IMR-90 (cell line): ENCODE measurements at regions not wholly inside any gene's neighbourhood (a gene's known extent, or its start where the extent isn't known, plus 50 kb on each side); places are given as distances from the start of the nearest gene placed in this dataset.

ENCODE experiments used
- ATAC-seq: fragments of 200-7000 bp; cut with Tn5 transposase; 2 replicates; pipeline ENCODE4 v1.9.1; 2020; ENCODE audit warnings: low read depth, mild to moderate bottlenecking, moderate library complexity
- BruUV-seq: library from RNA; stranded (reverse); fragments of 400-500 nt; replicated peaks from 2 replicates; lab custom pipeline; 2021; lab: Mats Ljungman, UMichigan
- CTCF ChIA-PET: fragments of 300-600 bp; formaldehyde crosslinking; extraction: SDS; loops from one replicate; lab custom pipeline; 2021; ENCODE audit warnings: antibody characterized with exemption; lab: Yijun Ruan, JAX
- POLR2A ChIA-PET: fragments of 300-600 bp; sonication (Branson Sonifier 250); formaldehyde crosslinking; loops from one replicate; lab custom pipeline; 2022; ENCODE audit warnings: antibody characterized with exemption; ENCODE audit not compliant: unreplicated experiment; lab: Charles Lee
- DNase-seq: peaks from one replicate; pipeline ENCODE4 v3.0.0; 2013
- H2AFZ ChIP-seq: replicated peaks from 2 replicates; pipeline ENCODE3; 2013; ENCODE audit warnings: low read length, mild to moderate bottlenecking; ENCODE audit not compliant: poor library complexity
- H2AK5ac ChIP-seq: 2 replicates; pipeline ENCODE4 v1.6.1; 2013; ENCODE audit warnings: low read depth, low read length, inconsistent platforms
- H2AK9ac ChIP-seq: replicated peaks from 2 replicates; pipeline ENCODE3; 2013; ENCODE audit warnings: mild to moderate bottlenecking, low read depth, low read length, moderate library complexity; ENCODE audit not compliant: poor library complexity
- H2BK120ac ChIP-seq: 2 replicates; pipeline ENCODE4 v1.6.1; 2013; ENCODE audit warnings: low read depth, low read length, inconsistent platforms
- H2BK15ac ChIP-seq: 3 replicates; pipeline ENCODE4 v1.6.1; 2013; ENCODE audit warnings: low read depth, low read length, inconsistent platforms
- H2BK20ac ChIP-seq: 2 replicates; pipeline ENCODE4 v1.6.1; 2013; ENCODE audit warnings: low read depth, mild to moderate bottlenecking, inconsistent platforms, low read length, moderate library complexity
- H2BK5ac ChIP-seq: 2 replicates; pipeline ENCODE4 v1.6.1; 2013; ENCODE audit warnings: mild to moderate bottlenecking, low read depth, low read length, inconsistent platforms; ENCODE audit not compliant: poor library complexity, severe bottlenecking
- H3K14ac ChIP-seq: replicated peaks from 2 replicates; pipeline ENCODE4 v1.6.1; 2013; ENCODE audit warnings: low read depth, low read length, inconsistent platforms
- H3K18ac ChIP-seq: 2 replicates; pipeline ENCODE4 v1.6.1; 2013; ENCODE audit warnings: low read depth, low read length, control low read depth
- H3K23ac ChIP-seq: 2 replicates; pipeline ENCODE4 v1.6.1; 2013; ENCODE audit warnings: low read depth, low read length, inconsistent platforms
- H3K27ac ChIP-seq: 2 replicates; pipeline ENCODE4 v1.5.1; 2013; ENCODE audit warnings: mild to moderate bottlenecking, control low read depth, low read length; ENCODE audit not compliant: insufficient read depth
- H3K27me3 ChIP-seq: 2 replicates; pipeline ENCODE4 v1.6.1; 2013; ENCODE audit warnings: low read length; ENCODE audit not compliant: control insufficient read depth, insufficient read depth
- H3K36me3 ChIP-seq: 2 replicates; pipeline ENCODE4 v1.6.1; 2013; ENCODE audit warnings: low read length, mixed read lengths; ENCODE audit not compliant: control insufficient read depth, insufficient read depth
- H3K4ac ChIP-seq: 2 replicates; pipeline ENCODE4 v1.6.1; 2013; ENCODE audit warnings: low read depth, low read length, inconsistent platforms
- H3K4me1 ChIP-seq: 2 replicates; pipeline ENCODE4 v1.6.1; 2013; ENCODE audit warnings: low read length, mixed read lengths; ENCODE audit not compliant: control insufficient read depth, insufficient read depth
- H3K4me2 ChIP-seq: 2 replicates; pipeline ENCODE4 v1.6.1; 2013; ENCODE audit warnings: low read depth, mild to moderate bottlenecking, control low read depth, low read length, moderate library complexity
- H3K4me3 ChIP-seq: 2 replicates; pipeline ENCODE4 v1.5.1; 2013; ENCODE audit warnings: low read depth, mild to moderate bottlenecking, control low read depth, low read length, moderate library complexity; ENCODE audit not compliant: insufficient read depth
- H3K56ac ChIP-seq: 2 replicates; pipeline ENCODE4 v1.6.1; 2013; ENCODE audit warnings: low read length, inconsistent platforms; ENCODE audit not compliant: insufficient read depth; ENCODE audit errors: extremely low read depth
- H3K79me1 ChIP-seq, 2 experiments: 2 replicates each; pipeline ENCODE4 v1.6.1; 2013; ENCODE audit warnings: low read length in 2 of 2, inconsistent platforms in 1 of 2, low read depth in 1 of 2
- H3K9ac ChIP-seq: 2 replicates; pipeline ENCODE4 v1.6.1; 2013; ENCODE audit warnings: low read depth, low read length, control low read depth
- H3K9me1 ChIP-seq: 2 replicates; pipeline ENCODE4 v1.6.1; 2013; ENCODE audit warnings: low read length, inconsistent platforms; ENCODE audit not compliant: insufficient read depth
- H3K9me3 ChIP-seq: 2 replicates; pipeline ENCODE4 v1.6.1; 2013; ENCODE audit warnings: low read length; ENCODE audit not compliant: control insufficient read depth, insufficient read depth
- H4K20me1 ChIP-seq: 2 replicates; pipeline ENCODE4 v1.6.1; 2013; ENCODE audit warnings: low read length, inconsistent platforms; ENCODE audit not compliant: insufficient read depth
- H4K5ac ChIP-seq: 2 replicates; pipeline ENCODE4 v1.6.1; 2013; ENCODE audit warnings: mild to moderate bottlenecking, low read depth, low read length, control low read depth
- H4K8ac ChIP-seq, 2 experiments: 2 replicates each; pipeline ENCODE4 v1.6.1; 2013; ENCODE audit warnings: low read depth in 2 of 2, low read length in 2 of 2, control low read depth in 1 of 2, inconsistent platforms in 1 of 2
- H4K91ac ChIP-seq: 2 replicates; pipeline ENCODE4 v1.6.1; 2013; ENCODE audit warnings: low read depth, low read length, inconsistent platforms; ENCODE audit not compliant: insufficient read depth
- BHLHE40 ChIP-seq: fragments of 150-350 bp; IDR thresholded peaks from 2 replicates; pipeline ENCODE4 v1.6.1; 2016; ENCODE audit warnings: mild to moderate bottlenecking, low read depth, low read length
- CEBPB ChIP-seq: IDR thresholded peaks from 2 replicates; pipeline ENCODE4 v1.6.1; 2012; ENCODE audit warnings: low read depth, low read length, improper control_type of control experiment
- CHD1 ChIP-seq: IDR thresholded peaks from 2 replicates; pipeline ENCODE4 v1.6.1; 2012; ENCODE audit warnings: low read depth, low read length, improper control_type of control experiment
- CTCF ChIP-seq: conservative IDR thresholded peaks from 2 replicates; pipeline ENCODE4 v1.5.1; 2012; ENCODE audit warnings: mild to moderate bottlenecking, low read depth, low read length, improper control_type of control experiment
- ELK1 ChIP-seq: fragments of 150-350 bp; IDR thresholded peaks from 2 replicates; pipeline ENCODE4 v1.6.1; 2016; ENCODE audit warnings: low read depth, mild to moderate bottlenecking, low read length, moderate library complexity, borderline replicate concordance
- FOS ChIP-seq: fragments of 150-350 bp; IDR thresholded peaks from 2 replicates; pipeline ENCODE4 v1.6.1; 2016; ENCODE audit warnings: low read depth, low read length
- MAFK ChIP-seq: IDR thresholded peaks from 2 replicates; pipeline ENCODE4 v1.6.1; 2012; ENCODE audit warnings: low read depth, low read length, improper control_type of control experiment
- MXI1 ChIP-seq: IDR thresholded peaks from 2 replicates; pipeline ENCODE4 v1.6.1; 2012; ENCODE audit warnings: low read depth, mild to moderate bottlenecking, low read length, moderate library complexity, borderline replicate concordance
- NFE2L2 ChIP-seq: fragments of 150-350 bp; IDR thresholded peaks from 2 replicates; pipeline ENCODE4 v1.6.1; 2016; ENCODE audit warnings: low read depth, mild to moderate bottlenecking, low read length
- POLR2A ChIP-seq: IDR thresholded peaks from 2 replicates; pipeline ENCODE4 v1.6.1; 2012; ENCODE audit warnings: mild to moderate bottlenecking, low read depth, low read length
- RAD21 ChIP-seq: IDR thresholded peaks from 2 replicates; pipeline ENCODE4 v1.6.1; 2012; ENCODE audit warnings: low read length, improper control_type of control experiment
- RCOR1 ChIP-seq: IDR thresholded peaks from 2 replicates; pipeline ENCODE4 v1.6.1; 2012; ENCODE audit warnings: mild to moderate bottlenecking, low read length, improper control_type of control experiment; ENCODE audit not compliant: insufficient replicate concordance
- RFX5 ChIP-seq: IDR thresholded peaks from 2 replicates; pipeline ENCODE4 v1.8.0; 2012; ENCODE audit warnings: low read depth, mild to moderate bottlenecking, low read length, moderate library complexity
- SMC3 ChIP-seq: fragments of 150-350 bp; IDR thresholded peaks from 2 replicates; pipeline ENCODE4 v1.6.1; 2016; ENCODE audit warnings: low read depth, mild to moderate bottlenecking, antibody characterized with exemption, low read length, moderate library complexity
- USF2 ChIP-seq: fragments of 150-350 bp; IDR thresholded peaks from 2 replicates; pipeline ENCODE4 v1.6.1; 2017; ENCODE audit warnings: mild to moderate bottlenecking, antibody characterized with exemption, low read length, low read depth
- WGBS, 2 experiments: methylation state at CpG; one replicate each; pipeline versions ENCODE4 v1.1.5 to v1.1.7; 2013; ENCODE audit warnings: missing lambda C conversion rate in 2 of 2; ENCODE audit not compliant: insufficient read length in 1 of 2; ENCODE audit errors: extremely low coverage in 2 of 2; 5-methylcytosine and 5-hydroxymethylcytosine counted together
- dilution Hi-C: fragments of 300-500 bp; cut with HindIII; formaldehyde crosslinking; loops from one replicate; pipeline ENCODE4 v1.14.3; 2018; ENCODE audit warnings: low sequenced_read_pairs; ENCODE audit not compliant: unreplicated experiment
- in situ Hi-C: fragments of 300-500 bp; cut with MboI; formaldehyde crosslinking; loops from 3 replicates; pipeline ENCODE4 v1.14.3; 2019; ENCODE audit warnings: low sequenced_read_pairs, inconsistent platforms, mixed read lengths
- intact Hi-C: fragments of 100-400 bp; cut with micrococcal nuclease; formaldehyde crosslinking; loops from 2 replicates; pipeline ENCODE4 v1.10.0; 2022

- Histone ChIP-seq H2AK9ac (no peak overlapping the region), H3K4me2 (no peak overlapping the region), H2BK20ac (no peak overlapping the region), H4K8ac (no peak overlapping the region), H4K5ac (no peak overlapping the region), H3K56ac (no peak overlapping the region), H3K9me1 (no peaks in the 10 kb centered on the region), H2BK15ac (no peak overlapping the region), H3K9ac (no peak overlapping the region), H4K20me1 (no peaks in the 10 kb centered on the region), H3K79me1 (no peaks in the 10 kb centered on the region), H3K4me1 (peaks cover 3% of the 10 kb centered on the region; the same call in 1 of the 2 replicates), H3K14ac (no peak overlapping the region), H4K91ac (no peak overlapping the region), H3K9me3 (no peaks in the 10 kb centered on the region), H3K27ac (no peak overlapping the region), H2AK5ac (no peak overlapping the region), H2BK120ac (no peak overlapping the region), H2BK5ac (no peak overlapping the region), H3K23ac (no peak overlapping the region), H3K4me3 (no peak overlapping the region), H3K4ac (no peak overlapping the region), H3K18ac (no peak overlapping the region), H3K36me3 (no peaks in the 10 kb centered on the region), H2AFZ (no peak overlapping the region), H3K27me3 (no peaks in the 10 kb centered on the region)
- no TSS peak for BruUV-seq
- ATAC-seq (no peak), DNase-seq (no peak)
- in situ Hi-C loops = no loop called here
- CTCF ChIA-PET = no interaction called here
- WGBS, 2 experiments = 80% methylated on average over 1 of the region's 11 CpGs; no CpG with 5 or more reads in 1 of the 2 experiments
- POLR2A ChIA-PET = no interaction called here
- intact Hi-C loops = loop anchor here (5.0 kb wide), 1 partner anchor 90 kb away; no protein-coding TSS in a partner anchor
- dilution Hi-C loops = no loop called here
- no peak for TF ChIP-seq MXI1
- no peak for TF ChIP-seq SMC3
- TF ChIP-seq ELK1 = no peak
- no peak for TF ChIP-seq CTCF
- no peak for TF ChIP-seq BHLHE40
- TF ChIP-seq FOS = no peak
- no peak for TF ChIP-seq RAD21
- TF ChIP-seq MAFK = no peak
- no peak for TF ChIP-seq RFX5
- no peak for TF ChIP-seq USF2
- TF ChIP-seq NFE2L2 = no peak
- TF ChIP-seq RCOR1 = no peak
- TF ChIP-seq CHD1 = no peak
- TF ChIP-seq POLR2A = no peak
- no peak for TF ChIP-seq CEBPB
Measured at GRCh38 chr12:79522257-79522988, 168.3 kb downstream of the PAWR start.
